ENCODE measurements at regions not wholly inside any gene's neighbourhood (a gene's known extent, or its start where the extent isn't known, plus 50 kb on each side); places are given as distances from the start of the nearest gene placed in this dataset.

GRCh38 chr16:18060351-18060750, 276.2 kb downstream of the NPIPA8 start:
- no peak overlapping the region for H3K27ac ChIP-seq (ENCODE audit: low read depth in 2 of 2, low read length in 2 of 2)
- H3K9ac ChIP-seq (ENCODE audit: low read depth in 1 of 2, low read length in 2 of 2): no peak overlapping the region
- peaks cover 0 to 2% of the 10 kb centered on the region in 2 donors for H3K4me1 ChIP-seq (ENCODE audit: control insufficient read depth in 2 of 2, insufficient read depth in 2 of 2, low read length in 2 of 2)
- no peaks in the 10 kb centered on the region for H3K36me3 ChIP-seq (ENCODE audit: control insufficient read depth in 2 of 2, insufficient read depth in 2 of 2, low read length in 2 of 2)
- no peaks in the 10 kb centered on the region for H3K27me3 ChIP-seq (ENCODE audit: control insufficient read depth in 2 of 2, insufficient read depth in 2 of 2, low read length in 2 of 2)
- no peak overlapping the region for H3K4me3 ChIP-seq (ENCODE audit: low read length in 2 of 2)
- H3K9me3 ChIP-seq (ENCODE audit: control insufficient read depth in 2 of 2, low read length in 2 of 2): no peaks in the 10 kb centered on the region

- peaks cover 0 to 2% of the 10 kb centered on the region in 2 donors for H3K4me1 ChIP-seq (ENCODE audit: control insufficient read depth in 2 of 2, insufficient read depth in 2 of 2, low read length in 2 of 2)
- no peak overlapping the region for H3K9ac ChIP-seq (ENCODE audit: low read depth in 1 of 2, low read length in 2 of 2)
- no peak overlapping the region for H3K4me3 ChIP-seq (ENCODE audit: low read length in 2 of 2)
- H3K27ac ChIP-seq (ENCODE audit: low read depth in 2 of 2, low read length in 2 of 2): no peak overlapping the region
- no peaks in the 10 kb centered on the region for H3K27me3 ChIP-seq (ENCODE audit: control insufficient read depth in 2 of 2, insufficient read depth in 2 of 2, low read length in 2 of 2)
- no peaks in the 10 kb centered on the region for H3K36me3 ChIP-seq (ENCODE audit: control insufficient read depth in 2 of 2, insufficient read depth in 2 of 2, low read length in 2 of 2)
- no peaks in the 10 kb centered on the region for H3K9me3 ChIP-seq (ENCODE audit: control insufficient read depth in 2 of 2, low read length in 2 of 2)
Measured at GRCh38 chr16:18059577-18059976, 277.0 kb downstream of the NPIPA8 start.

GRCh38 chr16:18059089-18059488, 277.4 kb downstream of the NPIPA8 start:
- no peak overlapping the region for H3K4me3 ChIP-seq (ENCODE audit: low read length in 2 of 2)
- no peaks in the 10 kb centered on the region for H3K9me3 ChIP-seq (ENCODE audit: control insufficient read depth in 2 of 2, low read length in 2 of 2)
- no peaks in the 10 kb centered on the region for H3K27me3 ChIP-seq (ENCODE audit: control insufficient read depth in 2 of 2, insufficient read depth in 2 of 2, low read length in 2 of 2)
- H3K36me3 ChIP-seq (ENCODE audit: control insufficient read depth in 2 of 2, insufficient read depth in 2 of 2, low read length in 2 of 2): no peaks in the 10 kb centered on the region
- no peak overlapping the region for H3K9ac ChIP-seq (ENCODE audit: low read depth in 1 of 2, low read length in 2 of 2)
- H3K4me1 ChIP-seq (ENCODE audit: control insufficient read depth in 2 of 2, insufficient read depth in 2 of 2, low read length in 2 of 2): peaks cover 0 to 2% of the 10 kb centered on the region in 2 donors
- H3K27ac ChIP-seq (ENCODE audit: low read depth in 2 of 2, low read length in 2 of 2): no peak overlapping the region

- Histone ChIP-seq H3K9ac (ENCODE audit: low read depth in 1 of 2, low read length in 2 of 2) (no peak overlapping the region), H3K4me1 (ENCODE audit: control insufficient read depth in 2 of 2, insufficient read depth in 2 of 2, low read length in 2 of 2) (no peaks in the 10 kb centered on the region), H3K4me3 (ENCODE audit: low read length in 2 of 2) (no peak overlapping the region), H3K36me3 (ENCODE audit: control insufficient read depth in 2 of 2, insufficient read depth in 2 of 2, low read length in 2 of 2) (no peaks in the 10 kb centered on the region), H3K27ac (ENCODE audit: low read depth in 2 of 2, low read length in 2 of 2) (no peak overlapping the region), H3K9me3 (ENCODE audit: control insufficient read depth in 2 of 2, low read length in 2 of 2) (no peaks in the 10 kb centered on the region), H3K27me3 (ENCODE audit: control insufficient read depth in 2 of 2, insufficient read depth in 2 of 2, low read length in 2 of 2) (no peaks in the 10 kb centered on the region)
Measured at GRCh38 chr16:18055411-18055916, 281.1 kb downstream of the NPIPA8 start.

- H3K27me3 ChIP-seq (ENCODE audit: control insufficient read depth in 2 of 2, insufficient read depth in 2 of 2, low read length in 2 of 2): no peaks in the 10 kb centered on the region
- peaks cover 3 to 16% of the 10 kb centered on the region in 2 donors for H3K4me1 ChIP-seq (ENCODE audit: control insufficient read depth in 2 of 2, insufficient read depth in 2 of 2, low read length in 2 of 2)
- H3K27ac ChIP-seq (ENCODE audit: low read depth in 2 of 2, low read length in 2 of 2): no peak overlapping the region
- no peak overlapping the region for H3K9ac ChIP-seq (ENCODE audit: low read depth in 1 of 2, low read length in 2 of 2)
- H3K36me3 ChIP-seq (ENCODE audit: control insufficient read depth in 2 of 2, insufficient read depth in 2 of 2, low read length in 2 of 2): no peaks in the 10 kb centered on the region
- H3K9me3 ChIP-seq (ENCODE audit: control insufficient read depth in 2 of 2, low read length in 2 of 2): no peaks in the 10 kb centered on the region
- no peak overlapping the region for H3K4me3 ChIP-seq (ENCODE audit: low read length in 2 of 2)
Measured at GRCh38 chr16:18050777-18051176, 285.8 kb downstream of the NPIPA8 start.

- H3K9me3 ChIP-seq (ENCODE audit: control insufficient read depth in 2 of 2, low read length in 2 of 2): no peaks in the 10 kb centered on the region
- H3K4me1 ChIP-seq (ENCODE audit: control insufficient read depth in 2 of 2, insufficient read depth in 2 of 2, low read length in 2 of 2): peaks cover 3 to 16% of the 10 kb centered on the region in 2 donors
- H3K36me3 ChIP-seq (ENCODE audit: control insufficient read depth in 2 of 2, insufficient read depth in 2 of 2, low read length in 2 of 2): no peaks in the 10 kb centered on the region
- H3K4me3 ChIP-seq (ENCODE audit: low read length in 2 of 2): no peak overlapping the region
- H3K9ac ChIP-seq (ENCODE audit: low read depth in 1 of 2, low read length in 2 of 2): no peak overlapping the region
- no peaks in the 10 kb centered on the region for H3K27me3 ChIP-seq (ENCODE audit: control insufficient read depth in 2 of 2, insufficient read depth in 2 of 2, low read length in 2 of 2)
- no peak overlapping the region for H3K27ac ChIP-seq (ENCODE audit: low read depth in 2 of 2, low read length in 2 of 2)
Measured at GRCh38 chr16:18050234-18050633, 286.3 kb downstream of the NPIPA8 start.

GRCh38 chr16:18049547-18050133, 286.9 kb downstream of the NPIPA8 start:
- no peaks in the 10 kb centered on the region for H3K36me3 ChIP-seq (ENCODE audit: control insufficient read depth in 2 of 2, insufficient read depth in 2 of 2, low read length in 2 of 2)
- H3K4me3 ChIP-seq (ENCODE audit: low read length in 2 of 2): no peak overlapping the region
- no peaks in the 10 kb centered on the region for H3K27me3 ChIP-seq (ENCODE audit: control insufficient read depth in 2 of 2, insufficient read depth in 2 of 2, low read length in 2 of 2)
- peak overlapping the region; percentile 66 to 75 for H3K27ac ChIP-seq (ENCODE audit: low read depth in 2 of 2, low read length in 2 of 2)
- H3K9ac ChIP-seq (ENCODE audit: low read depth in 1 of 2, low read length in 2 of 2): no peak overlapping the region
- peaks cover 3 to 16% of the 10 kb centered on the region in 2 donors for H3K4me1 ChIP-seq (ENCODE audit: control insufficient read depth in 2 of 2, insufficient read depth in 2 of 2, low read length in 2 of 2)
- no peaks in the 10 kb centered on the region for H3K9me3 ChIP-seq (ENCODE audit: control insufficient read depth in 2 of 2, low read length in 2 of 2)

- Histone ChIP-seq H3K4me3 (ENCODE audit: low read length in 2 of 2) (no peak overlapping the region), H3K27me3 (ENCODE audit: control insufficient read depth in 2 of 2, insufficient read depth in 2 of 2, low read length in 2 of 2) (no peaks in the 10 kb centered on the region), H3K9me3 (ENCODE audit: control insufficient read depth in 2 of 2, low read length in 2 of 2) (no peaks in the 10 kb centered on the region), H3K4me1 (ENCODE audit: control insufficient read depth in 2 of 2, insufficient read depth in 2 of 2, low read length in 2 of 2) (peaks cover 3 to 16% of the 10 kb centered on the region in 2 donors), H3K36me3 (ENCODE audit: control insufficient read depth in 2 of 2, insufficient read depth in 2 of 2, low read length in 2 of 2) (no peaks in the 10 kb centered on the region), H3K27ac (ENCODE audit: low read depth in 2 of 2, low read length in 2 of 2) (peak overlapping the region; percentile 66 to 75), H3K9ac (ENCODE audit: low read depth in 1 of 2, low read length in 2 of 2) (no peak overlapping the region)
Measured at GRCh38 chr16:18048853-18049546, 287.5 kb downstream of the NPIPA8 start.

GRCh38 chr16:18047761-18048160, 288.8 kb downstream of the NPIPA8 start:
- Histone ChIP-seq H3K9ac (ENCODE audit: low read depth in 1 of 2, low read length in 2 of 2) (no peak overlapping the region), H3K9me3 (ENCODE audit: control insufficient read depth in 2 of 2, low read length in 2 of 2) (no peaks in the 10 kb centered on the region), H3K27ac (ENCODE audit: low read depth in 2 of 2, low read length in 2 of 2) (no peak overlapping the region), H3K4me3 (ENCODE audit: low read length in 2 of 2) (no peak overlapping the region), H3K36me3 (ENCODE audit: control insufficient read depth in 2 of 2, insufficient read depth in 2 of 2, low read length in 2 of 2) (no peaks in the 10 kb centered on the region), H3K27me3 (ENCODE audit: control insufficient read depth in 2 of 2, insufficient read depth in 2 of 2, low read length in 2 of 2) (no peaks in the 10 kb centered on the region), H3K4me1 (ENCODE audit: control insufficient read depth in 2 of 2, insufficient read depth in 2 of 2, low read length in 2 of 2) (peaks cover 3 to 20% of the 10 kb centered on the region in 2 donors)

GRCh38 chr16:18045356-18045755, 291.2 kb downstream of the NPIPA8 start:
- Histone ChIP-seq H3K27me3 (ENCODE audit: control insufficient read depth in 2 of 2, insufficient read depth in 2 of 2, low read length in 2 of 2) (no peaks in the 10 kb centered on the region), H3K4me3 (ENCODE audit: low read length in 2 of 2) (no peak overlapping the region), H3K9ac (ENCODE audit: low read depth in 1 of 2, low read length in 2 of 2) (no peak overlapping the region), H3K4me1 (ENCODE audit: control insufficient read depth in 2 of 2, insufficient read depth in 2 of 2, low read length in 2 of 2) (peaks cover 3 to 33% of the 10 kb centered on the region in 2 donors), H3K36me3 (ENCODE audit: control insufficient read depth in 2 of 2, insufficient read depth in 2 of 2, low read length in 2 of 2) (no peaks in the 10 kb centered on the region), H3K27ac (ENCODE audit: low read depth in 2 of 2, low read length in 2 of 2) (no peak overlapping the region), H3K9me3 (ENCODE audit: control insufficient read depth in 2 of 2, low read length in 2 of 2) (no peaks in the 10 kb centered on the region)
